Lower leg skin (tissue), 4 donors: ENCODE measurements at regions not wholly inside any gene's neighbourhood (a gene's known extent, or its start where the extent isn't known, plus 50 kb on each side); places are given as distances from the start of the nearest gene placed in this dataset.

Source experiments
- DNase-seq, 2 donors: peaks; one replicate each; pipeline ENCODE4 v3.0.0-alpha.2; 2019; ENCODE audit warnings: low spot score in 2 of 2
- H3K4me3 ChIP-seq: fragments of 200-600 bp; sonication (generic); 2 replicates; pipeline ENCODE4 v1.5.1; 2017; ENCODE audit warnings: mild to moderate bottlenecking, low read depth; ENCODE audit not compliant: poor library complexity, severe bottlenecking
- POLR2A ChIP-seq, 2 donors: fragments of 450-650 bp; IDR thresholded peaks; one replicate each; pipeline ENCODE4 v1.6.1; 2016 to 2017; ENCODE audit warnings: antibody characterized with exemption in 2 of 2, mild to moderate bottlenecking in 1 of 2, moderate library complexity in 1 of 2
- WGBS, 2 donors: methylation state at CpG; one replicate each; pipeline ENCODE4 v1.1.5; 2018; 5-methylcytosine and 5-hydroxymethylcytosine counted together
- intact Hi-C: fragments of 100-400 bp; cut with DNase I; formaldehyde crosslinking; loops from one replicate; pipeline ENCODE4 v1.15.0; 2023; ENCODE audit warnings: low total_unique reads
- TF ChIP-seq, protein P1 (sequence below), 3 donors: fragments of 450-650 bp; IDR thresholded peaks; one replicate each; pipeline ENCODE4 v1.5.1; 2016; ENCODE audit warnings: antibody characterized with exemption in 3 of 3, mild to moderate bottlenecking in 3 of 3, moderate library complexity in 2 of 3

GRCh38 chr2:176494949-176495353 lies 225.7 kb downstream of the MTX2 start:
- no peak for TF ChIP-seq POLR2A (IDR thresholded peaks at IDR 0.05)
- TF ChIP-seq, protein P1, sequence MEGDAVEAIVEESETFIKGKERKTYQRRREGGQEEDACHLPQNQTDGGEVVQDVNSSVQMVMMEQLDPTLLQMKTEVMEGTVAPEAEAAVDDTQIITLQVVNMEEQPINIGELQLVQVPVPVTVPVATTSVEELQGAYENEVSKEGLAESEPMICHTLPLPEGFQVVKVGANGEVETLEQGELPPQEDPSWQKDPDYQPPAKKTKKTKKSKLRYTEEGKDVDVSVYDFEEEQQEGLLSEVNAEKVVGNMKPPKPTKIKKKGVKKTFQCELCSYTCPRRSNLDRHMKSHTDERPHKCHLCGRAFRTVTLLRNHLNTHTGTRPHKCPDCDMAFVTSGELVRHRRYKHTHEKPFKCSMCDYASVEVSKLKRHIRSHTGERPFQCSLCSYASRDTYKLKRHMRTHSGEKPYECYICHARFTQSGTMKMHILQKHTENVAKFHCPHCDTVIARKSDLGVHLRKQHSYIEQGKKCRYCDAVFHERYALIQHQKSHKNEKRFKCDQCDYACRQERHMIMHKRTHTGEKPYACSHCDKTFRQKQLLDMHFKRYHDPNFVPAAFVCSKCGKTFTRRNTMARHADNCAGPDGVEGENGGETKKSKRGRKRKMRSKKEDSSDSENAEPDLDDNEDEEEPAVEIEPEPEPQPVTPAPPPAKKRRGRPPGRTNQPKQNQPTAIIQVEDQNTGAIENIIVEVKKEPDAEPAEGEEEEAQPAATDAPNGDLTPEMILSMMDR (IDR thresholded peaks at IDR 0.05): no peak
- intact Hi-C loops: no loop called here
- no peak overlapping the region for H3K4me3 ChIP-seq
- peak; percentile 80 to 93 for DNase-seq
- WGBS, 2 donors: 8 to 9% methylated on average over 2 of the region's 2 CpGs

- intact Hi-C loops: no loop called here
- no peak overlapping the region for H3K4me3 ChIP-seq
- TF ChIP-seq, protein P1 (IDR thresholded peaks at IDR 0.05): no peak
- TF ChIP-seq POLR2A (IDR thresholded peaks at IDR 0.05): no peak
- DNase-seq: no peak
- 93 to 94% methylated on average over 3 of the region's 3 CpGs for WGBS, 2 donors
Measured at GRCh38 chr2:176495826-176496225, 226.6 kb downstream of the MTX2 start.

- 40 to 58% methylated on average over 3 of the region's 3 CpGs for WGBS, 2 donors
- TF ChIP-seq POLR2A (IDR thresholded peaks at IDR 0.05): no peak
- TF ChIP-seq, protein P1 (IDR thresholded peaks at IDR 0.05): no peak
- no peak for DNase-seq
- H3K4me3 ChIP-seq: no peak overlapping the region
- intact Hi-C loops: no loop called here
Measured at GRCh38 chr2:176496761-176497160, 227.5 kb downstream of the MTX2 start.

DNA sequence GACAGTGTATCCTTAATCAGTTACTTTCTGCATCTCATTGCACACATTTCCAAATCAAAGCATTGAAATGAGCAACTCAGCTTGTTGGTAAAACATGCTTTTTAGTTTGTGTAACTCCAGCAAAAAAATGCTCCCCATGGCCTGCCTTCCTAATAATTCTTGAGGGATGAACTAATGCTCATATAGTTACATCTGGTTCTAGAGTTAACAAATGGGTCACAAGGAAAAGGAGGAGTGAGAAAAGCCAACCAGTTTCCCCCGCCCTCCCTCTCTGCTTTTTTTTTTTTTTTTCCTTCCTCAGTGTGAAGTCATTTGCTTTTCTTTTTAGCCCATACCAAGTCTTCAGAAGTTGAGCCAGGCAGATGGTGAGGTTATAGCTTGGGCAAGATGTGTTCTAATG lies 231.7 kb downstream of the MTX2 start:
- H3K4me3 ChIP-seq: no peak overlapping the region
- no peak for DNase-seq
- 24 to 27% methylated on average over 1 of the region's 1 CpG for WGBS, 2 donors
- TF ChIP-seq, protein P1 (IDR thresholded peaks at IDR 0.05): no peak
- no peak for TF ChIP-seq POLR2A (IDR thresholded peaks at IDR 0.05)
- intact Hi-C loops: no loop called here

DNA sequence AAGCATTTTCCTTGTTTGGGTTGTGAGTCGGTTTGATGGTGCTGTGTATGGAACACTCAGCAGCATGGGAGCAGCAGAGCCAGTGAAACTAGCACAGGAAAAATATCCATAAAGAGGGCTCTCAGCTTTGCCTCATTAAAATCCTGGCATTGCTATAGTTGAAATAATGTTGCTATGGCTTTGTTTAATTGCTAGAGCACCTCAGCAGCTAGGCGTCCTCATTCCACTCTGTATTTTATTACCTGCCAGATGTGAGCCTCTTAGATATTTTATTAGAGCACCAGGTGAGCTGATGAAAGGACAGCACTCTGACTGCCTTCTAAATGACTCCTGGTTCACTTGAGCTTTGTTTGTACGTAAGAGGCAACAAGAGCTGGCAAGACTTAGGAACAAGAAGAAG lies 232.4 kb downstream of the MTX2 start:
- no peak overlapping the region for H3K4me3 ChIP-seq
- DNase-seq: no peak
- TF ChIP-seq, protein P1 (IDR thresholded peaks at IDR 0.05): no peak
- intact Hi-C loops: no loop called here
- 48 to 52% methylated on average over 3 of the region's 3 CpGs for WGBS, 2 donors

DNA sequence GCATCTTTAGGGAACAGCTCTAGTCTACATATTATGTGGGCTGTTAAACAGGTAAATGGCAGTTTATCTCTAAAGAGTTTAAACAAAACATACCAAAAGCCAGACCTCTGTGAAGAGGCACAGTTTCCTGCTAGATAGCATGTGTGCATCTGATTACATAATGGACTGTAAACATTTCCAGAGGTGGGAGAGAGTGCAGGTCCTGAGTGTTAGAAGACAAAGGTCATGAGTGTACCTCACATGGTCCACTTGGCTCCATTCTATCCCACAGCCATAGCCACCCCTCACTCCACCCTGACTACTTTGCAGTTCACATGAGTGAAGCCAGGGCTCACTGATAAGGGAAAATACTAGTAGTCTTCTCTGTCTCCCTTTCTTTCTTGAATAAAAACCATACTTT lies 233.4 kb downstream of the MTX2 start:
- intact Hi-C loops: no loop called here
- no peak overlapping the region for H3K4me3 ChIP-seq
- no peak for TF ChIP-seq POLR2A (IDR thresholded peaks at IDR 0.05)
- TF ChIP-seq, protein P1 (IDR thresholded peaks at IDR 0.05): no peak

More for the DNA sequence above, 233.4 kb downstream of the MTX2 start:
- DNase-seq: no peak
